IMR-90 (cell line): ENCODE measurements at regions not wholly inside any gene's neighbourhood (a gene's known extent, or its start where the extent isn't known, plus 50 kb on each side); places are given as distances from the start of the nearest gene placed in this dataset.

Experiments used
- ATAC-seq: fragments of 200-7000 bp; cut with Tn5 transposase; 2 replicates; pipeline ENCODE4 v1.9.1; 2020; ENCODE audit warnings: low read depth, mild to moderate bottlenecking, moderate library complexity
- BruUV-seq: library from RNA; stranded (reverse); fragments of 400-500 nt; replicated peaks from 2 replicates; lab custom pipeline; 2021; lab: Mats Ljungman, UMichigan
- CTCF ChIA-PET: fragments of 300-600 bp; formaldehyde crosslinking; extraction: SDS; loops from one replicate; lab custom pipeline; 2021; ENCODE audit warnings: antibody characterized with exemption; lab: Yijun Ruan, JAX
- POLR2A ChIA-PET: fragments of 300-600 bp; sonication (Branson Sonifier 250); formaldehyde crosslinking; loops from one replicate; lab custom pipeline; 2022; ENCODE audit warnings: antibody characterized with exemption; ENCODE audit not compliant: unreplicated experiment; lab: Charles Lee
- DNase-seq: peaks from one replicate; pipeline ENCODE4 v3.0.0; 2013
- H2AFZ ChIP-seq: replicated peaks from 2 replicates; pipeline ENCODE3; 2013; ENCODE audit warnings: low read length, mild to moderate bottlenecking; ENCODE audit not compliant: poor library complexity
- H2AK5ac ChIP-seq: 2 replicates; pipeline ENCODE4 v1.6.1; 2013; ENCODE audit warnings: low read depth, low read length, inconsistent platforms
- H2AK9ac ChIP-seq: replicated peaks from 2 replicates; pipeline ENCODE3; 2013; ENCODE audit warnings: mild to moderate bottlenecking, low read depth, low read length, moderate library complexity; ENCODE audit not compliant: poor library complexity
- H2BK120ac ChIP-seq: 2 replicates; pipeline ENCODE4 v1.6.1; 2013; ENCODE audit warnings: low read depth, low read length, inconsistent platforms
- H2BK15ac ChIP-seq: 3 replicates; pipeline ENCODE4 v1.6.1; 2013; ENCODE audit warnings: low read depth, low read length, inconsistent platforms
- H2BK20ac ChIP-seq: 2 replicates; pipeline ENCODE4 v1.6.1; 2013; ENCODE audit warnings: low read depth, mild to moderate bottlenecking, inconsistent platforms, low read length, moderate library complexity
- H2BK5ac ChIP-seq: 2 replicates; pipeline ENCODE4 v1.6.1; 2013; ENCODE audit warnings: mild to moderate bottlenecking, low read depth, low read length, inconsistent platforms; ENCODE audit not compliant: poor library complexity, severe bottlenecking
- H3K14ac ChIP-seq: replicated peaks from 2 replicates; pipeline ENCODE4 v1.6.1; 2013; ENCODE audit warnings: low read depth, low read length, inconsistent platforms
- H3K18ac ChIP-seq: 2 replicates; pipeline ENCODE4 v1.6.1; 2013; ENCODE audit warnings: low read depth, low read length, control low read depth
- H3K23ac ChIP-seq: 2 replicates; pipeline ENCODE4 v1.6.1; 2013; ENCODE audit warnings: low read depth, low read length, inconsistent platforms
- H3K27ac ChIP-seq: 2 replicates; pipeline ENCODE4 v1.5.1; 2013; ENCODE audit warnings: mild to moderate bottlenecking, control low read depth, low read length; ENCODE audit not compliant: insufficient read depth
- H3K27me3 ChIP-seq: 2 replicates; pipeline ENCODE4 v1.6.1; 2013; ENCODE audit warnings: low read length; ENCODE audit not compliant: control insufficient read depth, insufficient read depth
- H3K36me3 ChIP-seq: 2 replicates; pipeline ENCODE4 v1.6.1; 2013; ENCODE audit warnings: low read length, mixed read lengths; ENCODE audit not compliant: control insufficient read depth, insufficient read depth
- H3K4ac ChIP-seq: 2 replicates; pipeline ENCODE4 v1.6.1; 2013; ENCODE audit warnings: low read depth, low read length, inconsistent platforms
- H3K4me1 ChIP-seq: 2 replicates; pipeline ENCODE4 v1.6.1; 2013; ENCODE audit warnings: low read length, mixed read lengths; ENCODE audit not compliant: control insufficient read depth, insufficient read depth
- H3K4me2 ChIP-seq: 2 replicates; pipeline ENCODE4 v1.6.1; 2013; ENCODE audit warnings: low read depth, mild to moderate bottlenecking, control low read depth, low read length, moderate library complexity
- H3K4me3 ChIP-seq: 2 replicates; pipeline ENCODE4 v1.5.1; 2013; ENCODE audit warnings: low read depth, mild to moderate bottlenecking, control low read depth, low read length, moderate library complexity; ENCODE audit not compliant: insufficient read depth
- H3K56ac ChIP-seq: 2 replicates; pipeline ENCODE4 v1.6.1; 2013; ENCODE audit warnings: low read length, inconsistent platforms; ENCODE audit not compliant: insufficient read depth; ENCODE audit errors: extremely low read depth
- H3K79me1 ChIP-seq, 2 experiments: 2 replicates each; pipeline ENCODE4 v1.6.1; 2013; ENCODE audit warnings: low read length in 2 of 2, inconsistent platforms in 1 of 2, low read depth in 1 of 2
- H3K9ac ChIP-seq: 2 replicates; pipeline ENCODE4 v1.6.1; 2013; ENCODE audit warnings: low read depth, low read length, control low read depth
- H3K9me1 ChIP-seq: 2 replicates; pipeline ENCODE4 v1.6.1; 2013; ENCODE audit warnings: low read length, inconsistent platforms; ENCODE audit not compliant: insufficient read depth
- H3K9me3 ChIP-seq: 2 replicates; pipeline ENCODE4 v1.6.1; 2013; ENCODE audit warnings: low read length; ENCODE audit not compliant: control insufficient read depth, insufficient read depth
- H4K20me1 ChIP-seq: 2 replicates; pipeline ENCODE4 v1.6.1; 2013; ENCODE audit warnings: low read length, inconsistent platforms; ENCODE audit not compliant: insufficient read depth
- H4K5ac ChIP-seq: 2 replicates; pipeline ENCODE4 v1.6.1; 2013; ENCODE audit warnings: mild to moderate bottlenecking, low read depth, low read length, control low read depth
- H4K8ac ChIP-seq, 2 experiments: 2 replicates each; pipeline ENCODE4 v1.6.1; 2013; ENCODE audit warnings: low read depth in 2 of 2, low read length in 2 of 2, control low read depth in 1 of 2, inconsistent platforms in 1 of 2
- H4K91ac ChIP-seq: 2 replicates; pipeline ENCODE4 v1.6.1; 2013; ENCODE audit warnings: low read depth, low read length, inconsistent platforms; ENCODE audit not compliant: insufficient read depth
- BHLHE40 ChIP-seq: fragments of 150-350 bp; IDR thresholded peaks from 2 replicates; pipeline ENCODE4 v1.6.1; 2016; ENCODE audit warnings: mild to moderate bottlenecking, low read depth, low read length
- CHD1 ChIP-seq: IDR thresholded peaks from 2 replicates; pipeline ENCODE4 v1.6.1; 2012; ENCODE audit warnings: low read depth, low read length, improper control_type of control experiment
- ELK1 ChIP-seq: fragments of 150-350 bp; IDR thresholded peaks from 2 replicates; pipeline ENCODE4 v1.6.1; 2016; ENCODE audit warnings: low read depth, mild to moderate bottlenecking, low read length, moderate library complexity, borderline replicate concordance
- MAFK ChIP-seq: IDR thresholded peaks from 2 replicates; pipeline ENCODE4 v1.6.1; 2012; ENCODE audit warnings: low read depth, low read length, improper control_type of control experiment
- NFE2L2 ChIP-seq: fragments of 150-350 bp; IDR thresholded peaks from 2 replicates; pipeline ENCODE4 v1.6.1; 2016; ENCODE audit warnings: low read depth, mild to moderate bottlenecking, low read length
- POLR2A ChIP-seq: IDR thresholded peaks from 2 replicates; pipeline ENCODE4 v1.6.1; 2012; ENCODE audit warnings: mild to moderate bottlenecking, low read depth, low read length
- RAD21 ChIP-seq: IDR thresholded peaks from 2 replicates; pipeline ENCODE4 v1.6.1; 2012; ENCODE audit warnings: low read length, improper control_type of control experiment
- RCOR1 ChIP-seq: IDR thresholded peaks from 2 replicates; pipeline ENCODE4 v1.6.1; 2012; ENCODE audit warnings: mild to moderate bottlenecking, low read length, improper control_type of control experiment; ENCODE audit not compliant: insufficient replicate concordance
- SMC3 ChIP-seq: fragments of 150-350 bp; IDR thresholded peaks from 2 replicates; pipeline ENCODE4 v1.6.1; 2016; ENCODE audit warnings: low read depth, mild to moderate bottlenecking, antibody characterized with exemption, low read length, moderate library complexity
- WGBS, 2 experiments: methylation state at CpG; one replicate each; pipeline versions ENCODE4 v1.1.5 to v1.1.7; 2013; ENCODE audit warnings: missing lambda C conversion rate in 2 of 2; ENCODE audit not compliant: insufficient read length in 1 of 2; ENCODE audit errors: extremely low coverage in 2 of 2; 5-methylcytosine and 5-hydroxymethylcytosine counted together
- dilution Hi-C: fragments of 300-500 bp; cut with HindIII; formaldehyde crosslinking; loops from one replicate; pipeline ENCODE4 v1.14.3; 2018; ENCODE audit warnings: low sequenced_read_pairs; ENCODE audit not compliant: unreplicated experiment
- in situ Hi-C: fragments of 300-500 bp; cut with MboI; formaldehyde crosslinking; loops from 3 replicates; pipeline ENCODE4 v1.14.3; 2019; ENCODE audit warnings: low sequenced_read_pairs, inconsistent platforms, mixed read lengths
- intact Hi-C: fragments of 100-400 bp; cut with micrococcal nuclease; formaldehyde crosslinking; loops from 2 replicates; pipeline ENCODE4 v1.10.0; 2022

- WGBS, 2 experiments: no CpG with 5 or more reads among the region's 3 CpGs
- Histone ChIP-seq H4K91ac (no peak overlapping the region), H3K27me3 (peaks cover 29% of the 10 kb centered on the region), H3K14ac (no peak overlapping the region), H3K4me3 (no peak overlapping the region), H2AK9ac (peak overlapping the region; percentile 12), H3K18ac (no peak overlapping the region), H3K9ac (no peak overlapping the region), H3K4me1 (no peaks in the 10 kb centered on the region), H2AFZ (no peak overlapping the region), H4K20me1 (no peaks in the 10 kb centered on the region), H2BK20ac (no peak overlapping the region), H3K36me3 (no peaks in the 10 kb centered on the region), H3K79me1 (no peaks in the 10 kb centered on the region), H3K27ac (no peak overlapping the region), H3K4ac (no peak overlapping the region), H4K5ac (no peak overlapping the region), H2BK5ac (no peak overlapping the region), H3K9me3 (no peaks in the 10 kb centered on the region), H2BK120ac (no peak overlapping the region), H3K9me1 (no peaks in the 10 kb centered on the region), H4K8ac (no peak overlapping the region), H3K4me2 (no peak overlapping the region), H3K56ac (no peak overlapping the region), H3K23ac (no peak overlapping the region), H2AK5ac (no peak overlapping the region), H2BK15ac (no peak overlapping the region)
- DNase-seq: no peak
- no peak for ATAC-seq
- dilution Hi-C loops (no loop called here), intact Hi-C loops (no loop called here), in situ Hi-C loops (loop anchor here (25.0 kb wide), 1 partner anchor 455 kb away; the partner anchor contains the start of gene DNTTIP2)
- no peak for TF ChIP-seq RAD21
- TF ChIP-seq SMC3: no peak
- no peak for TF ChIP-seq BHLHE40
- TF ChIP-seq RCOR1: no peak
- no peak for TF ChIP-seq ELK1
- no peak for TF ChIP-seq CHD1
- TF ChIP-seq MAFK: no peak
- TF ChIP-seq POLR2A: no peak
- TF ChIP-seq NFE2L2: no peak
- CTCF ChIA-PET: no interaction called here
- POLR2A ChIA-PET: interaction anchor here (0.7 kb wide), 1 partner anchor 121 kb away, joined by 3 read pairs; no protein-coding TSS in a partner anchor
- BruUV-seq: no TSS peak
These were observed 75.8 kb upstream of the ABCD3 start for GRCh38 chr1:94342416-94342815.
